ENCODE measurements at regions not wholly inside any gene's neighbourhood (a gene's known extent, or its start where the extent isn't known, plus 50 kb on each side); places are given as distances from the start of the nearest gene placed in this dataset.
"Not testable (repeated sequence)": the region's sequence is repeated elsewhere in the genome, so short reads cannot be mapped to it uniquely, and the experiment has no call there.

DNA sequence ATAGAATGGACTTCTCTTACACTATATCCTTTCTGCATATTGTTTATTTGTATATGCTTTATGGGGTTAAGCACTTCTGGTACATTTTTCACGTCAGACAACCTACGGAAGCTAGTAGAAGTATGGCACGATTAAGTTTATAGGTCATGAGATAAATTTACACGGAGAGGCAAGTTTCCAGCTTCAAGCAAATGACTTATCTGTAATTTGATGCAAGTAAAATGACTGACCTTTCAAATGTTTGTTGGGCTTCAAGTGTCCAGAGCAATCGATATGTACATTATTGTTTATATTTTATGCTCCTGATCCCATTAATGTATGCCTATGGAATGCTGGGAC lies 97.5 kb upstream of the EFEMP1 start:
- DNase-seq (ENCODE audit: low spot score) = no peak

DNA sequence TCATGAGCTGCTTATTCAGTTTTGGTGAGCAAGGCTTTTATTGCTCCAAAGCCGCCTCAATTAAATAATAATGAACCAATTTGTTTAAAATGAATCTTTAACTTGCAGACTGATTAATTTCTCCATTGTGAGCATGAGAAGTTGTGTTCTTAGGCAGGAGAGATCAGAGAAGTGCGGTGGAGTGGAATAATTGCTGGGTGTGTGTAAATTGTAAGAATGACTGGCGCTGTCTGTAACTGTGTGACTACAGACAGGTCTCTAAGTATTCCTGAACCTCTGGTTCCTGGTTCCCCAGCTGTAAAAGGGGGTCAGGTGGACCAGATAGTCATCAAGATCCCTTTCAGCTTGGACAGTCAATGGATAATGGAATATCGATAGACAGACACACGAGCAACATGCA lies 98.0 kb upstream of the EFEMP1 start:
- no peak for DNase-seq (ENCODE audit: low spot score)

DNA sequence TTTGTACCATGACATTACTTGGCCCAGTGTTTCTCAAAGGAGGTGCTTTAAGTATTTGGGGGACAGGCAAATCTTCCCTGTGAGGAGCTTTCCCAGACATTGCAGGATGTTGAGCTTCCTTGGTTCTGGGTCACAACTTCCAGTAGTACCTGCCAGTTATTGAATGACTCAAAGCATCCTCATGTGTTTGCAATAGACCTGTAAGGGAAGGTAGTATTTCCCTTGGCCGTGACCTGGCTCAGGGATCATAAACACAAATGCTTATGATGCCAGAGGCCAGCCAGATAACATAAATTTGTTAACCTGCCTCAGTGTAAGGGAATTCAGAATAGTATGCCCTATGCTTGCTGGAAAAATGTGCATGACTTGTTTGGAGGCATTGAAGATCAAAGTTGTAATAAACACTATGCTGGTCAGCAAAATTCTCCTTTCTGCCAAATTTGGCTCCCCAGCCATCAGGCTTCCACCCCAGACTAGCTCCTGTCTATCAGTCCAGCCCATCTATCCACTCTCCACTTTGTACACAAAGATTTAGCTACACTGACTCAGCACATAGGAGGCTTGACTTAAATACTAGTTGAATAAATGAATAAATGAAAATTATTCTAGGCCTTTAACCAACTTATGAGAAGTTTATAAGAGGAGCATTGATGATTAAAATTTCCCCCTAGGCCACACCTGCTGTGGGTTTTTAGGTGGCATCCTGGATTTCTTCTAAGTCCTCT lies 102.0 kb upstream of the EFEMP1 start:
- DNase-seq (ENCODE audit: low spot score) = no peak

DNA sequence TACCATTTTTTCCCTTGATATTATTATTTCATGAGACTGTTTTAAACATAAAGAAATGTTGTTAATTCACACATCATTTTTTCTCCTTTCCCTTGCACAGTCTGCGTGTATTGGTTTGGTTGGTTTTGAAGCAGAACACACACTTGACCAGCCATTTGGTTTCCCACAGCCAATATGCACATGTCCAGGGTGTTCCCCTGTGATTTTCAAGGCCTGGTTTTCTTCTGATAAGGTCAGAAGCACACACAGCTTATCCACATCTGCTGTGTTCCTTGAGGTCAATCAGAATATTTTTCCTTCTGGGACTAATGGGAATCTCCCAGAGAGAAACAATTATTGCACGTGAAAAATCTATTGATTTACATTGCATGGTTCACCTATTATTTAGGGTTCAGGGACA lies 103.2 kb upstream of the EFEMP1 start:
- DNase-seq (ENCODE audit: low spot score) = no peak

DNA sequence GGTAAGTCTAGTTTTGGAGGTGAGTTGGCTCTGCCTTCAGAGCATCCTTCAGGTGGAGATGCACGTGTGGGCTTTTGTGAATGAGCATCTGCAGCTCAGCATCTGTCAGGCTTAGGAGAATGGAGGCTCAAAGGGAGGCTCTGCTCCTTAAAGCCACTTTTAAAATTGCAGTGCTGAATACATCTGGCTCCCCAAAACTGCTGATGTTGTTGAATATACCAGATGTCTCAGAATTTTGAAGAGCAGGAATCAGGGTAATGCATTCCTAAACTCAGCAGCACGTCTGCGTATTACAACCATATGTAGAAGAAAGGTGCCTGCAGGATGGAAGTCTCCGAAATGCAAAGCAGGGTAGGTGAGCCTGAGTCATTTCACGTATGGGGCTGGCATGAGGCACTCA lies 106.5 kb upstream of the EFEMP1 start:
- no peak for DNase-seq (ENCODE audit: low spot score)

DNA sequence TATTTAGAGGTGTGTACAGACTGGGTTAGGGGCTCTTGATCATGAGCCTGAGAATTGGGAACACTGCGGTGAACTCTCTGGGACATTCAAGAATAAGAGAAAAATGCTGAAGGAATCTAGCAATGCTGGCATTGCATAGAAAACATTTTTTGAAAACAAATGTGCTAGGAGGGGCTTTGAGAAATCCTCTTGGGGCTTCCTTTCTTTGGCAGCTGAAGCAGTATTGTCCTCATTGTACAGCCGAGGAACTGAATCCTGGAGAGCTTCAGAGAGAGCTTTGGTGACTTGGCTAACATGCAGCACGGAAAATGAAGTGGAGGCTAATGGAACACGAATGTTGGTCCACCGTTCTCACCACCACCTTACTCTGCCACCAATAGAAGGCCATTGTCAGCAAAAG lies 107.3 kb upstream of the EFEMP1 start:
- DNase-seq (ENCODE audit: low spot score) = no peak

DNA sequence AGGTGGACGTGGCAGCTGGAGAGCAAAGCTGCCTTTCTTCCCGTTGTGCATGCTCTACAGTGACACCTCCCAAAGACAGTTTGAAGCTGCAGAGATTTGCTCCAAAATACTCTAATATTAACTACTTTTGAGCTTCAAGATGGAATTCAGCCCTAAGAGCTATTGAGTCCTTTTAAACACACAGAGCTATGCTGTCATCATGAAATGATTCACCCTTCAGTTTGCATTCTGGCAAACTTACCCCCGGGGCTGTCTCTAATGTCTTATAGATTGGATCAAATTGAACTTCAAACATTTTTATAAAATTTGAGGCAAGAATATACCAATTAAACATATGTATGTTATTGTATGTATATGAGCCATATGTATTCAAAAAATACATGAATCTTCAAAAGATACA lies 110.7 kb upstream of the EFEMP1 start:
- no peak for DNase-seq (ENCODE audit: low spot score)

DNA sequence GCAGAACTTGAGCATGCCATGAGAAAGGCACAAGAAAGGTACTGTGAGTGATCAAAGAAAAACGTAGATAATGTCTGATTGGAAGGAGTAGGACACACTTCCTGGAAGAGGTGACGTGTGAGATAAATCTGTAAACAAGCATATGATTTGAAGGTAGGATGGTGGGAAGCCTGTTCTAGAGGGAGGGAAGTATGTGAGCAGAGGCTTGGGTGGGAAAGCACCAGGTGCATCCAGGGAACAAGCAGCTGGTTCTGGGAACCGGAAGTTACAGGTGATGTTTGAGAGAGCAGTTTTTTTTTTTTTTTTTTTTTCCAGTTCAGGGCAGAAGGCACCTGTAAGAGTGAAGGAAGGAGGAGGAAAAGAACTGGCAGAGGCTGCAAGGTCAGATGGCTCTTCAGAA lies 116.6 kb upstream of the EFEMP1 start:
- no peak for DNase-seq (ENCODE audit: low spot score)

DNA sequence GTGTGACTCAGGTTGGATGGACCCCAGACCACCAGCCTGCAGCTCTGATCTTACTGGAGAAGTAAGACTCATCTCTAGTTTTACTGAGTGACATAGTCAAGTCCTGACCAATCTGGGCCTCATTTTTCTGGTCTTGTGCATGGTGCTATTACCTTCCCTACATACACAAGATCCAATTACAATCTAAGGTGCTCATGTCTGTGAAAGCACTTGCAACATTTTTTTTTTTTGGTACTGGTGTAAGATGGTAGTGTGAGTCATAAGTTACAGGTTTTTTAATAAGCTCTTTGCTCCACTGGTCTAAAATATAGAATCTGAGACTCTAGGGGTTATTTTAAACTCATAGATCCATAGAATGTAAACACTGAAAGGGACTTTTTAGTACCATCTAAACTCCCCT lies 117.3 kb upstream of the EFEMP1 start:
- DNase-seq (ENCODE audit: low spot score) = no peak

DNA sequence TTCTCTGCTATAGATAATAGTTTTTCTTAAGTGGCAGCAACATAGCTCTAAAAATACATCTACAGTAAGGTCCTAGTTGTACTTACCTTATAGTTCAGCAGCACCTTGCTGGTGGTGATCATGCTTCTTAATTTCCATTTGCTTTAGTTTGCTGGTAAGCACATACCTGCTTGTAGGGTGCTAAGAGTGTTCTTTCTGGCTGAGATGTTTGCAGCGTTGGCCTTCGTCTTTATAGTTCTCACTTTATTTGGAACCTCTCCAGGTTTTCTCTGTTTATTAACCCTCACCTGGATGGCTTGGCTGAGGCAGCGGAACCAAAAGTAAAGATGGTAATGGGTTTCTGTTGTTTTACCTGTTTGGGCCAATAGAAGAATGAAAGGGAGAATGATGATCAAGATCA lies 123.6 kb upstream of the EFEMP1 start:
- no peak for DNase-seq (ENCODE audit: low spot score)

DNA sequence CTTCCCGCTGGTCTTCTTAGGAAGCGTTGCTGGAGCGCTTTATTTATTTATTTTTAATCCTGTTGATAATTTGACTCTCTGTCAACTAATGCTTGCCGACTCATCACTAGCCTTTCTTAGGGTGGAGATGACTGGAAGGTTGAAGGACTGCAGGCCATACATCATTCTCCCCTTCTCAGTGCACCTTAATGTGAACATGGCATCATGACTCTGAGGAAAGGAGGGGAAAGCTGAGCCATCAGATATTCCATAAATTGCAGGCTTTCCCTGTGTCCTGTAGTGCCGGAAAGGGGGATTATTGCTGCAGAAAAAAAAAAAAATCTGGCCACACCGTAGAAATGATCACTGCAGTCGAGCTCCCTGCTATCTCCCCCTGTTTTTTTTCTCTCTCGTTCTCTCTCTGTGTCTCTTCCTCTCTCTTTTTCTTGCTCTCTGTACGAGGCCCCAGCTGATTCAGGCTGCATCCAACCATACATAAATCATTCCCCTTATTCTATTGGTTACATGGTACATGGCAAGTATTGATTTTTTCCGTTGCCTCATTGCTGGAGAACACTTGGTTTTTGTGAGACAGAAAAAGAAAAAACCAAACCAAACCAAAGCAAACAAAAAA lies 125.8 kb upstream of the EFEMP1 start:
- DNase-seq (ENCODE audit: low spot score) = no peak

DNA sequence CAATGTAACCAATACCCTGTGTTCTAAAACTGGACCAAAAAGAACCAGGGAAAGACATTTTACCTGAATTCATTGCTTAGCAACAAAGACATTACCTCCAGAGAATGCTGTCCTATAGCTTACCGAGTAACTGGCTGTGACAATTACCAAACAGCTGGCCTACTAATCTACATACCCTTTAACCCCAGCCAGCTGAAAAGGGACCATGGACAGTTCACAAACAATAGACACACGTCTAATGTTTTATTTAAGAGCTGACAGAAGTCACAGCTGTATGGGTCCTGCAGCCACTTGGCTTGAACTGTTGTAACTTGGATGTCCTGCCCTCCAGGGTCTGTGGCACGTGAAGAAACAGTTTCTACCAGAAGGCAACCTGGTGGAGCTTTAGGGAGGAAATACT lies 130.1 kb upstream of the EFEMP1 start:
- DNase-seq (ENCODE audit: low spot score) = no peak

DNA sequence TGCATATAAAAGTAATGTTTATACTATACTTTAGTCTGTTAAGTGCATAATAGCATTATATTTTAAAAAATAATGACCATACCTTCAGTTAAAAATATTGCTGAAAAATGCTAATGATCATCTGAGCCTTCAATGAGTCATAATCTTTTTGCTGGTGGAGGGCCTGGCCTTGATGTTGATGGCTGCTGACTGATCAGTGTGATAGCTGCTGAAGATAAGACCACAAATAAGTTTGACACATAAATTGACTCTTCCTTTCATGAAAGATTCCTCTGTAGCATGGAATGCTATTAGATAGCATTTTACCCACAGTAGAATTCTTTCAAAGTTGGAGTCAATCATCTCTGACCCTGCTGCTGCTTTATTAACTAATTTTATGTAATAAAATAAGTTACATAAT lies 128.4 kb upstream of the CCDC85A start:
- no peak for DNase-seq (ENCODE audit: low spot score)

DNA sequence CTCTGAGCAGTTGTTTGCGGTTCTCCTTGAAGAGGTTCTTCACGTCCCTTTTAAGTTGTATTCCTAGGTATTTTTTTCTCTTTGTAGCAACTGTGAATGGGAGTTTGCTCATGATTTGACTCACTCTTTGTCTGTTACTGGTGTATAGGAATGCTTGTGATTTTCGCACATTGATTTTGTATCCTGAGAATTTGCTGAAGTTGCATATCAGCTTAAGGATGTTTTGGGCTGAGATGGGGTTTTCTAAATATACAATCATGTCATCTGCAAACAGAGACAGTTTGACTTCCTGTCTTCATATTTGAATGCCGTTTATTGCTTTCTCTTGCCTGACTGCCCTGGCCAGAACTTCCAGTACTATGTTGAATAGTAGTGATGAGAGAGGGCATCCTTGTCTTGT lies 122.5 kb upstream of the CCDC85A start:
- not testable (repeated sequence) for DNase-seq (ENCODE audit: low spot score)

DNA sequence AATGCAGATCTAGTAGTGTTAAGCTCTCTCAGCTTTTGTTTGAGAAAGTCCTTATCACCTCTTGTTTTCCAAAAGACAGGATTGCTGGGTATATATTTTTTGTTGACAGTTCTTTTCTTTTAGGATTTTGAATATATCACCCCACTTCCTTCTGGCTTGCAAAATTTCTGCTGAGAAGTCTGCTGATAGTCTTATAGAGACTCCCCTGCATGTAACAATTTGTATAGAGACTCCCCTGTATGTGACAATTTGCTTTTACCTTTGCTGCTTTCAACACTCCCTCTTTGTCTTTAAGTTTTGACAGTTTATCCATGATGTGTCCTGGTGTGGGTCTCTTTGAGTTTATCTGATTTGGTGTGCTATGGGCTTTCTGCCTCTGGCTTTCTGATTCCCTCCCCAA lies 115.0 kb upstream of the CCDC85A start:
- no peak for DNase-seq (ENCODE audit: low spot score)

DNA sequence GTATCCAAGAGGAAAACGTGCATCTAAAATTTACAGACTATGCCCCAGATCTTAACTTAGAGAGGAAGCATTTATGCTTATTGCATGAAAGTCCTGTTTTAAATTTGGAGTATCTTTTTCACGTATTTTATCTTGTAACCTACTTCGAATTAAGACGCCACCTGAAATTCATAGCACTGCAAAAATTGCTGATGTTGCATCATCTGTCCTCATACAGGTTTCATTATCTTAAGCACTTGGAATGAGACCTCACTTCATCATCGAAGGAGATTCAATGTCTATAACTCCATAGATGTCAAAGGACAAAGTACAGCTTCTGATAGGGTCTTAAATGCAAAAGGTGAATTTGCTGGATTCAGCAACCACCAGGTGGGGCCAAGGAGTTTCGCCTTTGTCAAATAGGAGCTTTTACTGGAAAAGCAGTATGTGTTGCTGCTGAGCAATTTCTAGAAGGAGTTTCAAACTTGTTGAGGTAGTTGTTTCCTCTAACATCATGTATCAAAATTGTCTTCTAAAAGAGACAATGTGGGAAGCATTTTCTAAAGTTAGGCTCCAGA lies 106.4 kb upstream of the CCDC85A start:
- peak; percentile 43 for DNase-seq (ENCODE audit: low spot score)

DNA sequence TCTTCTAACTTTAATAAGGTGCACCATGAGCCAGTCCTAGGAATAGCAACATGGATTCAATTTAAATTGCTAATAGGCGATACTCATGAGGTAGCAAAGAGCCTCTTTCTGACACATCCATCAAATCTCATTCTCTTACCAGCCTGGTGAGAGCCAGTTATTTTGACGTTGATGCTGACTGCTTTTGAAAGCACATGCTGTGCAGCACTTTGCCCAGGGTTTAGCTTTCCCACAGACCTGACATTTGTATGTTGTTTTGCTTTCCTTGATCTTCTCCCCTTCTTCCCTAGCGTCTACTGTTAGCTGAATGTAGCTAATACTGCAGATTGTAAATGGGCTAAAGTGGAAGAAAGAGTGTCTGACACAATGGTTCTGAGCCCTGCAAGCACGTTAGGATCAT lies 101.1 kb upstream of the CCDC85A start:
- DNase-seq (ENCODE audit: low spot score) = no peak

DNA sequence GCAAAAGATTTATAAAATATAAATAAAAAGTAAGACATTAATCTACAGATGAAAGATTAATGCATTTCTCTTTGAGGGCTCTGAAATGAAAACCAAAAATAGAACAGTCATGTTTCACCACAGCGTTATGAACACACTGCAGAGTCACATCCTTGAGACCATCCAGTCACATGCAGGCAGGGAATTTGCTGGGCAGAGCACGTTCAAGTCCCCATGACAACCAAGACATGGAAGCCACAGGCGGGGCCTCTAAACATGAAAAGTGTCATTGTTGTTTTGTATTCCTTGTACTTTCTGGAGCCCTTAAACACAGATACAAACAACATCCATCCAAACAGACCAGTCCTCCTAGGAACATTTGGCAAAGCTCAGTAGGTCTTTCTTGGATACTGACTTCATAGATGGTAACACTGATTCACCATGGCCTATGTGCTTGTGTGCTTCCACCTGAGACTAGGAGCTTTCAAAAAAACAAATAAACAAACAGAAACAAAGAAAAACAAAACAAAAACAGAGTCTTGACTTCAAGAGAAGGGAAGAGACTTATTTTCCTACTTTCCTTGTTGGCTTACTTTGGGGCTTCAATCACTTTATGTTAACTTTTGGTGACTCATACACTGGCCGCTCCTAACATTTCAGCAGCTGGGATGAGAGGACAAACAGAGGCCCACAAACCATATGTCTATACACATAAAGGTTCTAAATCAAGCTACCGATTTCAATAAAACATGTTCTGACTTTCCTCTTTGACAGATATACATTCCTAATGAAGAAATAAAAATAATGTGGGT lies 99.5 kb upstream of the CCDC85A start:
- no peak for DNase-seq (ENCODE audit: low spot score)

DNA sequence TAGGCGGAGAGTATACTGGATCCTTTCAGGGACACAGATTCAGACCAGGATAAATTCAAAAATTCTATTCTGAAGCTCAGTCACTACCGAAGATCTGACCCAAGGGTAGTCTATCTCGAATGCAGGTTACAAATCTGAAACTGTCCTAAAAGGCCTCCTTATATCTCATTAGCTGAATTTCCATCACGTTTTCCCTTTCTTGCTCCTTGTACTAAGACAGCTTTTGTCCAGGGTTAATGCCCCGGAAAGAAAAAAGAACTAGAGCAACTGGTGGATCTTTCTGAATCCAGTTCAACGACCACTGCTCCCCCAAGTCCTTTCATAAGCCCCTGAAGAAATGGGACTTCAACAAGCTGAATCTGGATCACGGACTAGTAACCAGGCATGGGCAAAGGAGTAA lies 97.5 kb upstream of the CCDC85A start:
- no peak for DNase-seq (ENCODE audit: low spot score)

DNA sequence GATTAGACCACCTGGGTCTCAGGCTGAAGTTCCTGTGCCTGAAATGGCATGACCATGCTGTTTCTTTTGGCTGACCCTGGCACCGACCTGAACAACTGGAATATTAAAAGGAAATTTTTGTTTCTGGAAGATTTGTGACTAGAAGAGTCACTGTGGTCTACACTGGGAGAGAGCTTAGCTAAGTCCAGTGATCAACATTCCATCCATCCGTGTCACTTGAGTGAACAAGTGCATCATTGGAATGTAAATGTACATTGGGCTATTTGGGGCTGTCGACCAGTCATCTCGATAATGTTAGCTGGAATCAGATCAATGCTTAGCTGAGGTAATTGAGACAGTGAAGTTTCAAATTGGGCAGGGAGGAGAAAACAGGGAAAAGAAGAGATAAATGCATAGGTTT lies 95.4 kb upstream of the CCDC85A start:
- no peak for DNase-seq (ENCODE audit: low spot score)

DNA sequence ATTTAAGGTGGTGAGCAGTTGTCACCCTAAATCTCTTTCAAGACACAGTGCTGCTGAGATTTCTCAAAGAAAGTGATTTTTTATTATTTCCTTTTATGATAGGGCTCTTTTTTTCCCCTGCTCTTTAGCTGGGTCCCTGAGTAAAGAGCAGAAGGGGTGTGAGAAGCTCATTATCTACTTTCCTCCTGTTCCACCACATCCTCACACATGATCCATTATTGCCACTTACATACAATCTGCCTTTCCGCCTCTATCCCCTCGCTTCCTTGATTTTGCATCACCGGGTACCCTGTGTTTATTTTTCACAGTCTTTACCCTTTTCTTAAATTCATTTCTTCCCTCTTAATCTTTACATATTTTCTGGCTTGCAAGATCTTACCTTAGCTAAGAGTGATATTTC lies 93.9 kb upstream of the CCDC85A start:
- no peak for DNase-seq (ENCODE audit: low spot score)

DNA sequence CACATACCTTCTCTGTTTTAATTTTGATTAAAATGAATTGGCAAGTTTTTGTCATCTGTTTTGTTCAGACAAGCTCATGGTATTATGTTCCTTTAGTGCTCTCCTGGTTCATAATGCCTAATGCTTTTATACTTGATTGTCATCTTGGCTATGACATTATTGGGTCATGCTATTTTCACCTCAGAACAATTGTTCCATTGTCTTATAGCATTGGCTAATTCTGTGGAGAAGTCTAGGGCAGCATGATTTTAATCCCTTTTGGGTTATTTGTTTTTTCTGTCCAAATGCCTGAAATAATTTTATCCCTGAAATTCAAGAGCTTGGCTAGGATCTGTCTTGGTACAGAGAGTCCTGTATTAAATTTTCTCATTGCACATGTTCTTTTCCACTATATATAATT lies 83.8 kb upstream of the CCDC85A start:
- no peak for DNase-seq (ENCODE audit: low spot score)

DNA sequence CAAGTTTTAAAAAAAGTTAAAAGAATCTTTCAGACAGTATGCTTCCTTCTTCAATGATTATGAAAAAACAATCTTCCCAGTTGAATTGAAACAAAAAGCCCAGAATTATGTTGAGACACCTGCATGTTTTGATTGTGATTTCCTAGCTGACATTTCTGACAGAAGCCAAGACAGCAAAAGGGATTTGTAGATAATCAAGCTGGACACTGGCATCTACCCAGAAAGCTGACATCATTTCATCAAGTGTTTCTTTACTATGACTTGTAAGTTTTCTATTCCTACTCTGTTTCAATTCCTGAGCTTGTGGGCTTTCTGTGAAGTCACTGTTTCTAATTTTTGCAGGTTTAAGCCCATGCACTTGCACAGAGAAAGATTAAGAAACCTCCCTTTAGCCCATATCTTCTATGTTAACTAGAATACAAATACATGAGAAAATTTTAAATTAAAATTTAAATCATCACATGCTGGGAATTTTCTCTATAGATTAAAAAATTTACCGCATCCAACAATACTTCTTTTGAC lies 82.9 kb upstream of the CCDC85A start:
- DNase-seq (ENCODE audit: low spot score) = no peak

All from HT-29 (cell line).